ENCODE measurements at regions not wholly inside any gene's neighbourhood (a gene's known extent, or its start where the extent isn't known, plus 50 kb on each side); places are given as distances from the start of the nearest gene placed in this dataset.

DNA sequence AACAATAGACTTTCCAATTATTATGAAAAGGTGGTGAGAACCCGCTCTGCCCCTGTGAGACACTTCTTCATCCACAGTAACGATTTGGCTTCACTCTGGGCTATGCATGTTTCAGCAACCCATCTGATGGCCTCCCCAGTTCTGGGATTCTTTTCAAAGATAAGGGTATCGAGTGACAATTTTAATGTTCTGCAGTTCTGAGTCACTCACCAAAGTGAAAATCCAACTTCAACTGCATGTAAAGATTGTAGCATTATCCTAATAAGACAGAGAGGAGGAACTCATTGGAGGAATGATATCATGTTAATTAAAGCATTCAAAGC, 1078.3 kb upstream of the SEMA6A start:
- H3K4me2 ChIP-seq: no peak overlapping the region
- no peak overlapping the region for H3K4me3 ChIP-seq
- no peak overlapping the region for H3K27ac ChIP-seq (ENCODE audit: low read depth)
- ATAC-seq: no peak
- no peak for TF ChIP-seq CREB1 (CRISPR knock-in tag; IDR thresholded peaks at IDR 0.05; ENCODE audit: low read depth)
- no peak for TF ChIP-seq ZNF331 (CRISPR knock-in tag; IDR thresholded peaks at IDR 0.05; ENCODE audit: low read depth)
- TF ChIP-seq STAT1 (IDR thresholded peaks at IDR 0.05; ENCODE audit: unreplicated experiment): no peak
- H3K27ac Mint-ChIP-seq: no peak overlapping the region
- no peaks in the 10 kb centered on the region for H3F3A ChIP-seq (replicated peaks; ENCODE audit: low read depth)
- H2AFZ ChIP-seq: peak overlapping the region; percentile 15; the same call in 1 of the 2 replicates
- no peaks in the 10 kb centered on the region for H3K36me3 ChIP-seq (ENCODE audit: insufficient read depth)
- H3K79me2 ChIP-seq (replicated peaks; ENCODE audit: insufficient read depth): no peaks in the 10 kb centered on the region
- H3K4me1 Mint-ChIP-seq: peaks cover 2% of the 10 kb centered on the region; the same call in 1 of the 3 replicates
- no peak for DNase-seq (ENCODE audit: low spot score)
- no peaks in the 10 kb centered on the region for H3K27me3 ChIP-seq (ENCODE audit: insufficient read depth)
- no peaks in the 10 kb centered on the region for H3K36me3 Mint-ChIP-seq (ENCODE audit: low read depth)
- no peak overlapping the region for H3K4me3 Mint-ChIP-seq
- H3K9me3 Mint-ChIP-seq: no peaks in the 10 kb centered on the region
- no peaks in the 10 kb centered on the region for H4K20me1 ChIP-seq (replicated peaks; ENCODE audit: insufficient read depth)
- no peaks in the 10 kb centered on the region for H3K27me3 Mint-ChIP-seq (ENCODE audit: insufficient read depth, low read depth, poor library complexity)
- no peaks in the 10 kb centered on the region for H3K9me2 ChIP-seq (ENCODE audit: insufficient read depth)
- H3K4me1 ChIP-seq (ENCODE audit: insufficient read depth): no peaks in the 10 kb centered on the region

DNA sequence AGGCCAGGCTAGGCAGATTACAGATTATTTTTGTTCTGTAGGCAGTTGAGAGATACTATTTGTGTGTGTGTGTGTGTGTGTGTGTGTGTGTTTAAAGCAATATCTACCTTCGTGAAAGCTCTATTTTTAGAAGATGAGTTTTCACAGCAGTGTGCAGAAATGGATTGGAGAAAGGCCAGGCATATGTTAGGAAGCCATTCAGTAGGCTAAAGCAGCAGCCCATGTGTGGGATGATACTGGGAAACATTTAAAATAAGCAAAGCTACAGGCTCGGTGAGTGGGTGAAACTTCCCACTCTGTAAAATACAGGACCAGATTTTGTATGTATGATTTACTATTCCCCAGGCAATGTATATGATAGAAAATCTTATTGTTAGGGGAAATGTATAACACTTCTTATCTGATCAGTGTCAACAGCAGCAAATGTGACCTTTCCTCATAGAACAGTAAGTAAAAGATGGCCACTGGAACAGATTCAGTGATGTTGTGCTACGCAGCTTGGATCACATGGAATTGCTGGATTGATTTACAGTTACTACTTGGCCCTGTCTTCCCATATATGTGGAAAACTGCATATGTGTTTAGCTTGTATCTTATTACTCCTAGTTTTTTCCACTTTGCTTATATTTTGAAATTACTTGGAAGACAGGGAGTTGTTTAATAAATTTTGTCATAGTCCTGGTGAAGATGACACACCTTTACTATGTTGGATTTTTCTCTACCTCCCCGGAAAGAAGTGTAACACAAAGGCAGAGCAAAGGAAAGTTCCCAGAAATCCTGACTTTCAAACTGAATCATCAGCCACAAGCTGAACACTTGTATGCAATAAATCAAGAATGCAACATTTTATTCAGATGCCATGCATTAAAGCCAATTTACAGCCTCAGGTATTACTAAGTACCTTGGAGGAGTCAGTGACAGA, 1077.7 kb upstream of the SEMA6A start:
- Histone ChIP-seq H2AFZ (peak overlapping the region; percentile 15; the same call in 1 of the 2 replicates), H3K27ac (ENCODE audit: low read depth) (no peak overlapping the region), H3K79me2 (replicated peaks; ENCODE audit: insufficient read depth) (no peaks in the 10 kb centered on the region), H3K9me2 (ENCODE audit: insufficient read depth) (no peaks in the 10 kb centered on the region), H4K20me1 (replicated peaks; ENCODE audit: insufficient read depth) (no peaks in the 10 kb centered on the region), H3K27me3 (ENCODE audit: insufficient read depth) (no peaks in the 10 kb centered on the region), H3K4me2 (no peak overlapping the region), H3K36me3 (ENCODE audit: insufficient read depth) (no peaks in the 10 kb centered on the region), H3K4me1 (ENCODE audit: insufficient read depth) (no peaks in the 10 kb centered on the region), H3F3A (replicated peaks; ENCODE audit: low read depth) (no peaks in the 10 kb centered on the region), H3K4me3 (no peak overlapping the region)
- Mint-ChIP-seq H3K27me3 (ENCODE audit: insufficient read depth, low read depth, poor library complexity) (no peaks in the 10 kb centered on the region), H3K27ac (no peak overlapping the region; the same call in 1 of the 2 replicates), H3K4me1 (peaks cover 2% of the 10 kb centered on the region; the same call in 1 of the 3 replicates), H3K4me3 (no peak overlapping the region), H3K9me3 (no peaks in the 10 kb centered on the region), H3K36me3 (ENCODE audit: low read depth) (no peaks in the 10 kb centered on the region)
- DNase-seq (ENCODE audit: low spot score): no peak
- TF ChIP-seq EZH2 (IDR thresholded peaks at IDR 0.05; ENCODE audit: low read depth, unreplicated experiment) (no peak), ZNF331 (CRISPR knock-in tag; IDR thresholded peaks at IDR 0.05; ENCODE audit: low read depth) (no peak), CREB1 (CRISPR knock-in tag; IDR thresholded peaks at IDR 0.05; ENCODE audit: low read depth) (no peak), EZH2phosphoT487 (IDR thresholded peaks at IDR 0.05; ENCODE audit: unreplicated experiment) (no peak), POLR2AphosphoS5 (IDR thresholded peaks at IDR 0.05; ENCODE audit: low read depth) (no peak), JUNB (IDR thresholded peaks at IDR 0.05; ENCODE audit: unreplicated experiment) (no peak), ZNF114 (CRISPR knock-in tag; IDR thresholded peaks at IDR 0.05) (no peak), NANOG (IDR thresholded peaks at IDR 0.05; ENCODE audit: borderline replicate concordance) (no peak)
- TF ChIP-seq, protein P1, sequence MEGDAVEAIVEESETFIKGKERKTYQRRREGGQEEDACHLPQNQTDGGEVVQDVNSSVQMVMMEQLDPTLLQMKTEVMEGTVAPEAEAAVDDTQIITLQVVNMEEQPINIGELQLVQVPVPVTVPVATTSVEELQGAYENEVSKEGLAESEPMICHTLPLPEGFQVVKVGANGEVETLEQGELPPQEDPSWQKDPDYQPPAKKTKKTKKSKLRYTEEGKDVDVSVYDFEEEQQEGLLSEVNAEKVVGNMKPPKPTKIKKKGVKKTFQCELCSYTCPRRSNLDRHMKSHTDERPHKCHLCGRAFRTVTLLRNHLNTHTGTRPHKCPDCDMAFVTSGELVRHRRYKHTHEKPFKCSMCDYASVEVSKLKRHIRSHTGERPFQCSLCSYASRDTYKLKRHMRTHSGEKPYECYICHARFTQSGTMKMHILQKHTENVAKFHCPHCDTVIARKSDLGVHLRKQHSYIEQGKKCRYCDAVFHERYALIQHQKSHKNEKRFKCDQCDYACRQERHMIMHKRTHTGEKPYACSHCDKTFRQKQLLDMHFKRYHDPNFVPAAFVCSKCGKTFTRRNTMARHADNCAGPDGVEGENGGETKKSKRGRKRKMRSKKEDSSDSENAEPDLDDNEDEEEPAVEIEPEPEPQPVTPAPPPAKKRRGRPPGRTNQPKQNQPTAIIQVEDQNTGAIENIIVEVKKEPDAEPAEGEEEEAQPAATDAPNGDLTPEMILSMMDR (conservative IDR thresholded peaks at IDR 0.05; ENCODE audit: low read depth in 2 of 2): no peak
- TF ChIP-seq, protein P2, sequence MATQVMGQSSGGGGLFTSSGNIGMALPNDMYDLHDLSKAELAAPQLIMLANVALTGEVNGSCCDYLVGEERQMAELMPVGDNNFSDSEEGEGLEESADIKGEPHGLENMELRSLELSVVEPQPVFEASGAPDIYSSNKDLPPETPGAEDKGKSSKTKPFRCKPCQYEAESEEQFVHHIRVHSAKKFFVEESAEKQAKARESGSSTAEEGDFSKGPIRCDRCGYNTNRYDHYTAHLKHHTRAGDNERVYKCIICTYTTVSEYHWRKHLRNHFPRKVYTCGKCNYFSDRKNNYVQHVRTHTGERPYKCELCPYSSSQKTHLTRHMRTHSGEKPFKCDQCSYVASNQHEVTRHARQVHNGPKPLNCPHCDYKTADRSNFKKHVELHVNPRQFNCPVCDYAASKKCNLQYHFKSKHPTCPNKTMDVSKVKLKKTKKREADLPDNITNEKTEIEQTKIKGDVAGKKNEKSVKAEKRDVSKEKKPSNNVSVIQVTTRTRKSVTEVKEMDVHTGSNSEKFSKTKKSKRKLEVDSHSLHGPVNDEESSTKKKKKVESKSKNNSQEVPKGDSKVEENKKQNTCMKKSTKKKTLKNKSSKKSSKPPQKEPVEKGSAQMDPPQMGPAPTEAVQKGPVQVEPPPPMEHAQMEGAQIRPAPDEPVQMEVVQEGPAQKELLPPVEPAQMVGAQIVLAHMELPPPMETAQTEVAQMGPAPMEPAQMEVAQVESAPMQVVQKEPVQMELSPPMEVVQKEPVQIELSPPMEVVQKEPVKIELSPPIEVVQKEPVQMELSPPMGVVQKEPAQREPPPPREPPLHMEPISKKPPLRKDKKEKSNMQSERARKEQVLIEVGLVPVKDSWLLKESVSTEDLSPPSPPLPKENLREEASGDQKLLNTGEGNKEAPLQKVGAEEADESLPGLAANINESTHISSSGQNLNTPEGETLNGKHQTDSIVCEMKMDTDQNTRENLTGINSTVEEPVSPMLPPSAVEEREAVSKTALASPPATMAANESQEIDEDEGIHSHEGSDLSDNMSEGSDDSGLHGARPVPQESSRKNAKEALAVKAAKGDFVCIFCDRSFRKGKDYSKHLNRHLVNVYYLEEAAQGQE (IDR thresholded peaks at IDR 0.05; ENCODE audit: unreplicated experiment): no peak
- TF ChIP-seq, protein P3, sequence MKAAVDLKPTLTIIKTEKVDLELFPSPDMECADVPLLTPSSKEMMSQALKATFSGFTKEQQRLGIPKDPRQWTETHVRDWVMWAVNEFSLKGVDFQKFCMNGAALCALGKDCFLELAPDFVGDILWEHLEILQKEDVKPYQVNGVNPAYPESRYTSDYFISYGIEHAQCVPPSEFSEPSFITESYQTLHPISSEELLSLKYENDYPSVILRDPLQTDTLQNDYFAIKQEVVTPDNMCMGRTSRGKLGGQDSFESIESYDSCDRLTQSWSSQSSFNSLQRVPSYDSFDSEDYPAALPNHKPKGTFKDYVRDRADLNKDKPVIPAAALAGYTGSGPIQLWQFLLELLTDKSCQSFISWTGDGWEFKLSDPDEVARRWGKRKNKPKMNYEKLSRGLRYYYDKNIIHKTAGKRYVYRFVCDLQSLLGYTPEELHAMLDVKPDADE (IDR thresholded peaks at IDR 0.05): no peak
- no peak for ATAC-seq

Measured in GM23338 (cell line).